T1000 (cell line): ENCODE measurements at regions not wholly inside any gene's neighbourhood (a gene's known extent, or its start where the extent isn't known, plus 50 kb on each side); places are given as distances from the start of the nearest gene placed in this dataset.
"Not testable (repeated sequence)": the region's sequence is repeated elsewhere in the genome, so short reads cannot be mapped to it uniquely, and the experiment has no call there.

ENCODE experiments used
- DNase-seq: peaks from one replicate; lab custom pipeline; 2025; ENCODE audit warnings: mixed read lengths; lab: John Stamatoyannopoulos, UW

- not testable (repeated sequence) for DNase-seq
Measured at GRCh38 chr21:9001890-9002663, 1519.3 kb upstream of the TPTE start.

- DNase-seq = not testable (repeated sequence)
Measured at GRCh38 chr21:9003909-9004814, 1517.2 kb upstream of the TPTE start.

DNA sequence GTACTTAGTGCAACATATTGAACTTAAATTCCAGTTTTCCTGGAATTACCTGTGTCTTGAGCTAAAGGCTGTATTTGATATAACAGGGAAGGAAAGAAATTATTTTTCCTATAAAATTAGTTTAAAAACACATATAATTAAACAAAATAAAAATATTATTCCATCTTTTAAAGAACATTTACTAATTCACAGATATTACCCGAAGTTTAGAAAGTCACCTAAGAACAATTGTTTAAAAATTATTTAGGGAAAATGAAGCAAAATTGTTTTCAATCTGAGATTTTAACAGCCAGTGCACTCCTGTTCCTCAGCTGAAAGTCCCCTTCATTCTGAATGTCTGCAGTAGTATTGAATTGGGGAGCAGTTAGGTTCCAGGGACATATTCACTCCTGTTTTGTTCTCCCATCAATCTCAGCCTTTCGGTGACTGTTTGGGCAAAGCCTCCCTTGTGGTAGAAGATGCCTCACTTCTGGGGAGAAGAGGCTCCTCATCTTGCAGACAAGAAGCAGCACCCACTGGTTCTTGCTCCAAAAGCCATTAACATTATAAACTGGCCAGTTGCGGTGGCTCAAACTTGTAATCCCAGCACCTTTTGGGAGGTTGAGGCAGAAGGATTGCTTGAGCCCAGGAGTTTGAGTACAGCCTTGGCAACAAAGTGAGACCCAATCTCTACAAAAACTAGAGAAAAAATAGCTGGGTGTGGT lies 1516.4 kb upstream of the TPTE start:
- DNase-seq = not testable (repeated sequence)

DNA sequence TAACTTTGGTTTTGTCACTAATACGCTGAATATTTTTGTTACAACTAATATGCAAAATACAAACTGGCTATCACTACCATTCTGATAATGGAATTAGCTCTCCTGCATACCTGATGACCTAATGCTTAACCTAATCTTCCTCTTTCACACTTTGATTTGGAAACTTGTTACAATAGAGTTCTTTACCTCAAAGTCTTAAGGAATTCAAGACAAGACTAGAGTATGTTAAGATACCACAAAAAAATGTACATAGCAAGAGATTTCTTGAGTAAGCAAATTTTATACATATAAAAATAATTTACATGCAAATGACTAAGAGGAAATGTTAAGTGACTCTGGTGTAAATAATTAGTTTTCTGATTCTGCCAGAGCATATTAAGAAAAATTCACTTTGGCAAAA lies 1515.7 kb upstream of the TPTE start:
- not testable (repeated sequence) for DNase-seq

DNA sequence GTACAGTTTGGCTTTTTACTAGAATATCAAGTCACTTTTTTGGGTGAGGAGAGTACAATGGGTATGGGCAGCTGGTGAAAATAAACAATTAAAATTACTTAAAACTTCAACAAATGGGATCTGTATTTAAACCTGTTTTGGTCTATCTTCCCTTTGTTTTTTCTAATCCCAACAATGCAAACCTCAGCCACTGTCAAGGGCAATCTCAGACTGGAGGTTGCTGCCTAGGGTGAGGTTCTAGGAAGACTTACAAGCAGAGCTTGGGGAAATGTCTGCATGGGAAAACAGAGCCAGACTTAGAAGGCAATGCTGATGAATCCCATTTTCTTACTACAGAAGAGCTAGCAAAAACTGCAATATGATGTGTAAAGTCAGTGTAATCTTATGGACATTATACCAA lies 1515.3 kb upstream of the TPTE start:
- DNase-seq = not testable (repeated sequence)

- not testable (repeated sequence) for DNase-seq
Measured at GRCh38 chr21:9006553-9007323, 1514.6 kb upstream of the TPTE start.

DNA sequence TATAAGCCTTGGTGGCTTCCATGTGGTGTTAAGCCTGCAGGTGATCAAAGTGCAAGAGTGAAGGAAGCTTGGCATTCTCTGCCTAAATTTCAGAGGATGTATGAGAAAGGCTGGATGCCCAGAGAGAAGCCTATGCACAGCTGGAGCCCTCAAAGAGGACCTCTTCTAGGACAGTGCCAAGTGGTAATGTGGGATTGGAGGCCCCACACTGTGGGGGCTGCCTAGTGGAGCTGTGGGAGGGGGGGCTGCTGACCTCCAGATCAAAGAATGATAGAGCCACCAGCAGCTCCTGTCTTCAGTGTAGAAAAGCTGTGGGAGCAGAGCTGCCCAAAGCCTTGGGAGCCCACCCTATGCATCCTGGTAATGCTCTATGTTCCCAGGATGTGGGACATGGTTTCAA lies 1512.7 kb upstream of the TPTE start:
- no peak for DNase-seq

GRCh38 chr21:9009267-9010016 lies 1511.9 kb upstream of the TPTE start:
- not testable (repeated sequence) for DNase-seq

DNA sequence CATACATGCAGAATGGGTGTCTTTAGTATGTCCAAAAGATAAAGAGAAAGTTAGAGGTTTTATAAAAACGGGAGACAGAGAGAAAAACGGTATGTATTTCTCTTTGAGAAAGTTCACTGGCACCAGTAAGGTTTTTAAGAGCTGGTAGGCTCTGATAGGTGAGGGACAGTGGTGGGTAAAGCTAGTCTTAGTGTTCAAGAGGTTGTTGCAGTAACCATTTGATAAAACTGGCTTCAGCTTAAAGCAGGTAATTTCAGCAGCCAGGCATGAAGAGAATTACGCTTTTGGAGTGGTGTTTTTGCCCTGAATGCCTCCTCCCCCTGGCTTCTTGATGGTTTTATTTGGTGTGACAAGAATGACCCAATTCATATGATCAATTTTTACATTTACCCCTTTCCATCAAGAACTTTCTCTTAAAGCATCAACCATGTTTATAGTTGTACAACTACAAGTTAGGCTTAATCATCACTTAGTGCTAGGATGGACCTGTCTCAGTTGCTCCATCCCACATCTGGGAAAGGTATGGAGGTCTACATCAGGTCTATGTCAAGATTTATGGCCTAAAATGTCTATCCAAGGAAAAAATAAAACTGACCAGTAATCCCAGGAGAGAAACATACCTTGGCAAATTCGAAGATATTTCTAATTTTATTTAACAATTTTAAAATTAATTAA lies 1511.1 kb upstream of the TPTE start:
- not testable (repeated sequence) for DNase-seq

GRCh38 chr21:9010936-9011890 lies 1510.2 kb upstream of the TPTE start:
- not testable (repeated sequence) for DNase-seq

- not testable (repeated sequence) for DNase-seq
Measured at GRCh38 chr21:9011916-9012315, 1509.5 kb upstream of the TPTE start.

DNA sequence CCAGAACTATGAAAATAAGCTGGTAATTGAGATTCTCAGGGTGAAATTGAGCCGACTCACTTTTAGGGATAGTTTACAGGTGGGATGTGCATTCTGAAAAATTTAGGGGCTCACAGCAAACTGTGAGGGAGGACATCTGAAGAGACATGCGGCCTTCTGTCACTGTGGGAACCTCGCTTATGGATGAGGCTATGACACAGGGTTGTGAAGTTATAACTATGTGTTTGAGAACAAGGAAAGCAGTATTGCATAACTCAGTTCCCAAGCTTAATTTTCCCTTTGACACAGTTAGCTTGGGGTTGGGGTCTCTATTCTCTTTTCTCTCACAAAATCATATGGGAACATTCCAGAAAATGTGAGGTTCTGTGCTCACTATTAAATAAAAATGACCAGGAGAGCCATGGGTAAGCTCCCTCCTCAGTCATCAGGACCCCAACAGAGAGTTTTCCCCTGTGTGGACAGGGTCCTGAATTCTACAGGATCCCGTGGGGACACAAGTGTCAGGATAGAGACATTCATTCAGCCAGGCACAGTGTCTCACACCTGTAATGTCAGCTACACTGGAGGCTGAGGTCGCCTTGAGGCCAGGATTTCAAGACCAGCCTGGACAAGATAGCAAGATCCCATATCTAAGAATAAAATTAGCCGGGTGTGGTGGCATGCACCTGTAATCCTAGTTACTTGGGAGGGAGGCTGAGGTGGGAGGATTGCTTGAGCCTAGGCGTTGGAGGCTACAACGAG lies 1507.7 kb upstream of the TPTE start:
- DNase-seq = not testable (repeated sequence)

GRCh38 chr21:9014243-9014734 lies 1507.1 kb upstream of the TPTE start:
- not testable (repeated sequence) for DNase-seq

DNA sequence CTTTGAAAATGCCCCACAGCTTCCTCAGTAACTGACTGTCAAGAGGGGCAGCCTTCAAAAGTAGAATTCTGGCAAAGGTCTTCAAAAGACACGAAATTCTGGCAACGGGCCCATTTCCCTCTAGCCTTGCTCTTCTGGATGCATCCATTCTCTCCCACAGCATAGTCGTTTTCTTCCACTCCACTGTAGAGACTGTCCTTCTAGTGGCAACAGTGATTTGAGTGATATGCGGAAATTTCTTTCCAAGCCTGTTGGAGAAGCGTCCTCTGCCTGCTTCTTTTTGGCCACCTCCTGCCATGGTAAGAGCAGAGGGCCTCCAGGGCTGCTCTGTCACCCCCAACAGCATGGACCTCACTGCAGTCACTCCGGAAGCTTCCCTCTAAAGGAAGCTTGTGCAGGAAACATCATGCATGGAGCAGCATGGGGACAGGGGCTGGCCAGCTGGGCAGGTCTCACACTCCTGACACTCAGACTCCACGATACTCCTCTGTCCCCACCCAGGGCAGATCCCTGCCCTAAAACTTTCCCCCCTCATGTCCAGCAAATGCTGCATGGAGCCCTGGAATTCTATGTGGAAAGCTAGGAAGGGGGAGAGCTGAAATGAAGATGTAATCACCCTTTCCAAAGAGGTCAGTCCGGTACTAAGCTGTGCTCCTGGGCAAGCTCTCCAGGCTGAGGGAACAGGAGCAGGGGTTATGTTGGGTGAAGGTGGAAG lies 1505.7 kb upstream of the TPTE start:
- not testable (repeated sequence) for DNase-seq

GRCh38 chr21:9017206-9017605 lies 1504.2 kb upstream of the TPTE start:
- not testable (repeated sequence) for DNase-seq

- DNase-seq = not testable (repeated sequence)
Measured at GRCh38 chr21:9018731-9019253, 1502.6 kb upstream of the TPTE start.
